AG09309 (cell line): ENCODE measurements at regions not wholly inside any gene's neighbourhood (a gene's known extent, or its start where the extent isn't known, plus 50 kb on each side); places are given as distances from the start of the nearest gene placed in this dataset.

Source experiments
- DNase-seq: peaks from one replicate; pipeline ENCODE4 v3.0.0-alpha.2; 2010; ENCODE audit warnings: low read depth
- H3K4me3 ChIP-seq: 2 replicates; pipeline ENCODE4 v1.5.1; 2011; ENCODE audit warnings: mild to moderate bottlenecking, low read depth, low read length, moderate library complexity; ENCODE audit not compliant: control insufficient read depth
- CTCF ChIP-seq: IDR thresholded peaks from 2 replicates; pipeline ENCODE4 v1.5.1; 2011; ENCODE audit warnings: mild to moderate bottlenecking, low read depth, low read length, inconsistent platforms; ENCODE audit not compliant: insufficient read depth, control insufficient read depth; ENCODE audit errors: missing control alignments

- no peak for DNase-seq
- no peak for TF ChIP-seq CTCF
- H3K4me3 ChIP-seq = no peak overlapping the region
Observed at GRCh38 chr9:126028746-126029145, 281.6 kb downstream of the PBX3 start.

- no peak for DNase-seq
Observed at GRCh38 chr9:126030716-126031115, 283.5 kb downstream of the PBX3 start.

DNA sequence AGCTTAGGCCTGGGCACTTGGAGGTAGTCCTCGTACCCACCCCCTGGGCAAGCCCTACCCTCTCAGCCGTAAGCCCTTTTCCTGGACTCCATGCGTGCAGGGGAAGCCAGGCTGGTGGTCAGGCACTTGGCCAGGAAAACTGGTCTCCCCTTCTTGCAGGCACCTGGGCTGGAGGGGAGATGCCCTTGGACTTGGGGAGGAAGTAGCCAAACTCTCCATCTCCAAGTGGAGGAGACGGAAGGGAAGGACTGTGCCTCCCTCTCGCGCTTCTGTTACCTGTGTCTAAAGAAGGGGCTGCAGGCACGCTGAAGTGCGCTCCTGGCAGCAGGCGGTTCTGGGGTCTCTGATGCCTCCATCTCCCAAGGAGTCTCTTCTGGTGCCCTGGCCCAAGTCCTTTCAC lies 283.9 kb downstream of the PBX3 start:
- H3K4me3 ChIP-seq = no peak overlapping the region
- no peak for DNase-seq
- TF ChIP-seq CTCF = no peak

More at GRCh38 chr9:126030716-126031115, 283.5 kb downstream of the PBX3 start:
- no peak overlapping the region for H3K4me3 ChIP-seq
- no peak for TF ChIP-seq CTCF

- no peak overlapping the region for H3K4me3 ChIP-seq
- no peak for DNase-seq
- TF ChIP-seq CTCF = no peak
Observed at GRCh38 chr9:126032135-126032534, 285.0 kb downstream of the PBX3 start.

DNA sequence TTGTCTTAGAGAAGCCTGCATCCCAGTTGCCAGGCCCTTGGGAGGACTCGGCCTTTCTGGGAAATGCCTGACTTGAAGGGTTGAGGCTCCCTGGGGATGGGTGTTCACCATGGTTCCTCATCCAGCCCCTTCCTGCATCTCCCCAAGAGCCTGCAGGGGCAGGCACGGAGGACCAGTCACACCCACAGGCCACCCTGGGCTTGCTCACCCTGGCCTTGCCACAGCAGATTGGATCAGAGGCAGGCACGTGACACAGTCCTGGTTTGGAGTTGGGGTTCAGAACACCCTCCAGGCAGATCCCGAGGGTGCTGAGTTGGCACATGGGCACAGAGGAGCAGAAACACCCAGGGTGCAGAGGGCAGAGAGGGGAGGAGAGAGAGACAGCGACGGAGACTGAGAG lies 286.1 kb downstream of the PBX3 start:
- no peak for TF ChIP-seq CTCF
- no peak overlapping the region for H3K4me3 ChIP-seq
- DNase-seq = no peak

- H3K4me3 ChIP-seq = no peak overlapping the region
- DNase-seq = no peak
- TF ChIP-seq CTCF = no peak
Observed at GRCh38 chr9:126033956-126034355, 286.8 kb downstream of the PBX3 start.

GRCh38 chr9:126036881-126037291 lies 289.7 kb downstream of the PBX3 start:
- no peak for DNase-seq
- no peak for TF ChIP-seq CTCF
- H3K4me3 ChIP-seq = no peak overlapping the region
